Nephron progenitor cell (in vitro differentiated cells): ENCODE measurements at regions not wholly inside any gene's neighbourhood (a gene's known extent, or its start where the extent isn't known, plus 50 kb on each side); places are given as distances from the start of the nearest gene placed in this dataset.

Experiments used
- DNase-seq: peaks from one replicate; pipeline ENCODE4 v3.0.0; 2021
- H3K27ac Mint-ChIP-seq: 2 replicates; pipeline ENCODE4 v1.8.0; 2021; ENCODE audit warnings: mild to moderate bottlenecking, moderate library complexity, mixed read lengths
- H3K27me3 Mint-ChIP-seq: 2 replicates; pipeline ENCODE4 v1.8.0; 2021; ENCODE audit warnings: mild to moderate bottlenecking, low read depth, mixed read lengths; ENCODE audit not compliant: poor library complexity
- H3K36me3 Mint-ChIP-seq: 2 replicates; pipeline ENCODE4 v1.8.0; 2021; ENCODE audit warnings: low read depth, mixed read lengths
- H3K4me1 Mint-ChIP-seq: 2 replicates; pipeline ENCODE4 v1.8.0; 2021; ENCODE audit warnings: mixed read lengths
- H3K4me3 Mint-ChIP-seq: 2 replicates; pipeline ENCODE4 v1.8.0; 2021; ENCODE audit warnings: mild to moderate bottlenecking, moderate library complexity, mixed read lengths
- H3K9me3 Mint-ChIP-seq: 2 replicates; pipeline ENCODE4 v1.8.0; 2021; ENCODE audit warnings: mild to moderate bottlenecking, moderate library complexity, mixed read lengths
- CTCF ChIP-seq: fragments of 200-600 bp; sonication (generic); IDR thresholded peaks from 2 replicates; pipeline ENCODE4 v1.5.0; 2021; ENCODE audit warnings: antibody characterized with exemption

GRCh38 chr7:106417273-106417902, 132.6 kb upstream of the NAMPT start:
- no peak overlapping the region for H3K4me3 Mint-ChIP-seq
- H3K36me3 Mint-ChIP-seq, result peaks cover 6% of the 10 kb centered on the region
- H3K27me3 Mint-ChIP-seq, result peaks cover 8% of the 10 kb centered on the region

DNA sequence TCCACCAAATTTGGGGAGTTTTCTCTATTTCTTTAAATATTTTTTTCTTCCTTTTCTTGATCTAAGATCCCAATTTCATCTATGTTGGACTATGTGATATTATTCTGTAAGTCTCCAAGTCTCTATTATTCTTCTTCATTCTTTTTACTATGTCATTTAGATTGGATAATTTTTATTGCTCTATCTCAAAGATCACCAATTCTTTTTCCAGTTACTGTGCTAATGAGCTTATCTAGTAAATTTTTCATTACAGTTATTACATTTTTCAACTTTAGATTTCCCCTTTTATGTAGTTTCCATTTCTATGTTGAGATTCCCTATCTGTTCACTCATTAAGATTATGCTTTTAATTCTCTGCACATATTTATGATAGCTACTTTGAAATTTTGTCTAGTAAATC, 131.6 kb upstream of the NAMPT start:
- no peak for DNase-seq
- Mint-ChIP-seq H3K27ac (no peak overlapping the region), H3K4me1 (no peaks in the 10 kb centered on the region), H3K27me3 (peaks cover 8% of the 10 kb centered on the region), H3K9me3 (peaks cover 24% of the 10 kb centered on the region), H3K4me3 (no peak overlapping the region), H3K36me3 (peaks cover 6% of the 10 kb centered on the region)
- TF ChIP-seq CTCF, result no peak

More at GRCh38 chr7:106417273-106417902, 132.6 kb upstream of the NAMPT start:
- TF ChIP-seq CTCF, result no peak
- Mint-ChIP-seq H3K9me3 (peaks cover 24% of the 10 kb centered on the region), H3K4me1 (no peaks in the 10 kb centered on the region), H3K27ac (no peak overlapping the region)
- DNase-seq, result no peak

DNA sequence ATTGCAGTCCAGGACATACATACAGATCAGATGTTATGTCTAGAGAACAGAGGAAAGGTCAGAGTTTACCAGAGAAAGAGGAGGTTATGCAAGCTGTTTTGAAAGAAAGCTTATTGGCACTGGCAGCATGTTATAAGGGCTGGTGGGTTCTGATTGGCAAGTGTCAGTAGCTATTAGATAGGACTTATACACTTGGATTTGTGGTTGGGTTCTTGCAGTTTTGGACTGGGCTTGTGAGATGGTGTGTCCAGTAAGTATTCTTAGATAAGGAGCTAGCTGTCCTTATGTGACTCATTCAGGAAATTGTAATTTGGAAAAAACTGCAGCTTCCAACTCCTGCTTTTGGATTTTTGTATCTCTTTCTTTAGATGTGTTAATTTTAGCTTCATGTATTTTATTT, 130.7 kb upstream of the NAMPT start:
- peaks cover 6% of the 10 kb centered on the region for H3K36me3 Mint-ChIP-seq
- H3K27me3 Mint-ChIP-seq, result peaks cover 8% of the 10 kb centered on the region
- DNase-seq, result no peak
- no peak overlapping the region for H3K4me3 Mint-ChIP-seq
- peaks cover 24% of the 10 kb centered on the region for H3K9me3 Mint-ChIP-seq
- no peak for TF ChIP-seq CTCF
- no peak overlapping the region for H3K27ac Mint-ChIP-seq
- no peaks in the 10 kb centered on the region for H3K4me1 Mint-ChIP-seq

- peaks cover 6% of the 10 kb centered on the region for H3K36me3 Mint-ChIP-seq
Measured at GRCh38 chr7:106413446-106413845, 128.7 kb upstream of the NAMPT start.

GRCh38 chr7:106405697-106406141, 120.9 kb upstream of the NAMPT start:
- no peak for DNase-seq
- TF ChIP-seq CTCF, result no peak
- H3K27ac Mint-ChIP-seq, result no peak overlapping the region

More at GRCh38 chr7:106413446-106413845, 128.7 kb upstream of the NAMPT start:
- Mint-ChIP-seq H3K9me3 (peaks cover 24% of the 10 kb centered on the region), H3K4me3 (no peak overlapping the region), H3K4me1 (no peaks in the 10 kb centered on the region), H3K27me3 (peaks cover 3% of the 10 kb centered on the region), H3K27ac (no peak overlapping the region)
- no peak for TF ChIP-seq CTCF
- DNase-seq, result no peak

GRCh38 chr7:106402898-106403297, 118.1 kb upstream of the NAMPT start:
- no peaks in the 10 kb centered on the region for H3K36me3 Mint-ChIP-seq
- no peak overlapping the region for H3K4me3 Mint-ChIP-seq

More at GRCh38 chr7:106405697-106406141, 120.9 kb upstream of the NAMPT start:
- peaks cover 4% of the 10 kb centered on the region for H3K9me3 Mint-ChIP-seq
- H3K4me3 Mint-ChIP-seq, result no peak overlapping the region
- H3K4me1 Mint-ChIP-seq, result no peaks in the 10 kb centered on the region
- H3K36me3 Mint-ChIP-seq, result no peaks in the 10 kb centered on the region
- H3K27me3 Mint-ChIP-seq, result no peaks in the 10 kb centered on the region

More at GRCh38 chr7:106402898-106403297, 118.1 kb upstream of the NAMPT start:
- peaks cover 4% of the 10 kb centered on the region for H3K9me3 Mint-ChIP-seq
- H3K4me1 Mint-ChIP-seq, result no peaks in the 10 kb centered on the region
- no peak for DNase-seq
- no peak overlapping the region for H3K27ac Mint-ChIP-seq
- no peak for TF ChIP-seq CTCF
- peaks cover 4% of the 10 kb centered on the region for H3K27me3 Mint-ChIP-seq
